Stimulated activated naive CD8-positive, alpha-beta T cell treated with anti-CD3 and anti-CD28 coated beads, Interleukin-15, Interleukin-2, amounts not matched to agents 100 U/mL and 50 U/mL, for 24 hours (primary cell): ENCODE measurements at regions not wholly inside any gene's neighbourhood (a gene's known extent, or its start where the extent isn't known, plus 50 kb on each side); places are given as distances from the start of the nearest gene placed in this dataset.
"Not testable (repeated sequence)": the region's sequence is repeated elsewhere in the genome, so short reads cannot be mapped to it uniquely, and the experiment has no call there.

ENCODE experiments used
- ATAC-seq: fragments of 150-1000 bp; cut with Tn5 transposase; one replicate; pipeline ENCODE4 v1.10.0; 2021
- DNase-seq: peaks from one replicate; pipeline ENCODE4 v3.0.0; 2021

GRCh38 chr13:30520571-30520970 lies 54.8 kb upstream of the HMGB1 start:
- DNase-seq (no peak), ATAC-seq (no peak)

- ATAC-seq (no peak), DNase-seq (no peak)
Measured at GRCh38 chr13:30523211-30523610, 57.5 kb upstream of the HMGB1 start.

GRCh38 chr13:30523817-30524216 lies 58.1 kb upstream of the HMGB1 start:
- ATAC-seq, DNase-seq: not testable (repeated sequence)

DNA sequence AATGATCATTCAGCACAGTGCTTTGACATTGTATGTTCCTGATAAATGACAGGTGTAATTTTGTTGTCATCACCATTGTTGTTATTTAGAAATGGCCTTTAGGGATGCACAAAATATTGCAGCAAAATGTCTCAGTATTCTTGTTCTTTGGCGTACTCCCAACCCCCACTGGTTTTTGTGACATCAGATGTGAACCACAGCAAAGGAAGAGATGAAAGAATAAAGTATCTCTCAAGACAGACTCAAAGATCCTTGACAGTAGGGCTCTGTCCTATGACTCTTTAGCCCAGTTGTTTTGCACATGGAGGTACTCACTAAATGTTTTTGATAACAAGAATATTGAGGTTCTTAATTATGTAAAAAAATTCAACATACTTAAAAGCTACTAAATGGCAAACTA lies 59.5 kb upstream of the HMGB1 start:
- ATAC-seq, DNase-seq: not testable (repeated sequence)

DNA sequence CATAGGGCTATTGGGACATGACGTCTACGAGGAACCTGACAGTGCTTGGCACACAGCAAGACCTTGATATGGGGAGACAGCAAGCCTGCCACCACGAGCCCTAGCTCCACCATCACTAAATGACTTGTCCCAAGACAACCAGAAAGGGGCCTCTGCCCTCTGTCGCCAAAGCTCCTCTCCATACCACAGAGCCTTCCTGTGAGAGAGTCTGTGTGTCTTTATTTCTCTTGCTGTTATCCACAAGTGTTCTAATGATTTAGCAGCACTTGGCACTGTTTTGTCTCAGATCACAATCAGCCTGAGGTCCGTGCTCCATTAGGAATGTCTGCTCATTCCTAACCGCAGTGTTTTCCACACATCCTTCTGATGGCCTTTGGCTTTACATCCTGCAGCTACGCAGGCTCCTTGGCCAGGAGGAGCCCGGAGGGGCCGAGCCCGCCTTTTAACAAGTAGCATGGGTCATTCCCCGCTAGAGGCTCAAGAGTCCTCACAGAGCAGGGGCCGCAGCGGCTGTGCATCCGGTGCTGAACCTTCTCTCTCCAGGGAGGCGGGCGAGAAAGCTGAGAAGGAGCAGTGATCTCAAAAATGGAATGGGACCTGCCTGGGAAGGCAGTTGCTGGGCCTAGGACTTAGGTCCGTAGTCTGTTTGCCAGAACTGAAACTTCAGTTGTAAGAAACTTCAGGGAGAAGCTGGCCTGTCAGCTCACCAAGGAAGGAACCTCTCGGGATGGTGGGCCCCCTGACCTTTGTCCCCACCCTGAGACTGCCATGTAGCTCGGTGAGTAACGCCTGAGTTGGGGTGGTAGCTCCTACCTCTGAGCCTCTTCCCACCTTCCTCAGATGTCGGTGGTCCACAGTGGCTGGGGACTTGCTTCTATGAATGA lies 61.1 kb upstream of the HMGB1 start:
- ATAC-seq: no peak
- DNase-seq: no peak

DNA sequence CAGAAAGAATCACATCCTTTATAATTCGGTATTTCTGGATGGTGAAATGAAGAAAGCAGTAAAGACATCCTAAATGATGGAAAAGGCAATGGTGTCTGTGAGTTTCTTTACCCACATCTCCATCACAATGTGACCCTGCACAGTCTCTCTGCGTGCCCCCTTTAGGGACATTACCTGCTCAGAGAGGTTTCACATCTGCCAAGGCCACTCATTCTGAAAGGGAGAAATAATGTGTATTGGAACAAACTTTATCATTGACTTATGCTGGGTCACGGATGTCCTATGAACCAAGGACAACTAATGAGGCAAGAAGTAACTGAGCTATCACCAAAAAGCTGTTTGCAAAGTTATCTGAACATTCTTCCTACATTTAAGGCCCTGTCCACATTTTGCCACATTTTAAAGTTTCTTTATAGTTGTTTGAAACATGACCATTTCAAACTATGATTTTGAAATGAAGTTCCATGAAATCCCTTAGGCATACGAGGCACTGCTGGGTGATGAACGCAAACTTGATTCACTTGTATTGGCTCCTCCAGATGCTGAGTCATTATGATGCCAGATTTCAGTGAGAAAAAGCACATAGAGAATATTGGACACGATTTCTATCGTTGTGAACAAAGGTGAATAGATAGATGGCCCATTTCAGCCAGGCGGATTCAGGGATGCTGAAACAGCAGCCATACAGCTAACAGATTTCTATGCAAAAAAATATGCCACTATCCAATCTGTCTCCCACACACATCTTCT lies 63.5 kb upstream of the HMGB1 start:
- ATAC-seq (no peak), DNase-seq (no peak)

DNA sequence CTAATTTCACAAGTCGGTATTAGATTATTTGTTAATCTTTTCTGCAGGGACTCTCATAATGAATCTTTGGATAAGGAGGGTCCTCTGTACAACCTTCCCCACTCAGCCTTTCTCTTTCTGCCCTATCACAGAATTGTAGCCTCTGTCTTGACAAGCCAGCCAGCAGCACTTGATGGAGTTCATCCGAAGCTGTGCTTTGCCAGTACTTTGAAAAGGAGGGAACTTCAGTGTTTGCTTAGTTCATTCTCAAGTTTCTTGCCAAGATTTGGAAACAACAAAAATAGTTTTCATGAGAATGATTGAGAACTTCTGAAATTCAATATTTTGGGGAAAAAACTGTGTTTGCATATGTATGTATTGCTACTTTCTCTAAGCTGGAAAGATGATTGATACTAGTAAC lies 69.3 kb upstream of the HMGB1 start:
- no peak for ATAC-seq
- DNase-seq: no peak

GRCh38 chr13:30545320-30545719 lies 72.4 kb upstream of the USPL1 start:
- ATAC-seq: no peak

GRCh38 chr13:30548046-30548445 lies 69.7 kb upstream of the USPL1 start:
- DNase-seq, ATAC-seq: not testable (repeated sequence)

More at GRCh38 chr13:30545320-30545719, 72.4 kb upstream of the USPL1 start:
- DNase-seq: no peak

GRCh38 chr13:30551189-30551588 lies 66.5 kb upstream of the USPL1 start:
- DNase-seq: no peak
- ATAC-seq: no peak

- DNase-seq: no peak
Measured at GRCh38 chr13:30552567-30552966, 65.2 kb upstream of the USPL1 start.

GRCh38 chr13:30559274-30559673 lies 58.4 kb upstream of the USPL1 start:
- DNase-seq: no peak

More at GRCh38 chr13:30552567-30552966, 65.2 kb upstream of the USPL1 start:
- ATAC-seq: no peak

GRCh38 chr13:30560212-30560611 lies 57.5 kb upstream of the USPL1 start:
- ATAC-seq (no peak), DNase-seq (no peak)

More at GRCh38 chr13:30559274-30559673, 58.4 kb upstream of the USPL1 start:
- no peak for ATAC-seq

GRCh38 chr13:30561511-30561910 lies 56.2 kb upstream of the USPL1 start:
- DNase-seq: no peak
- no peak for ATAC-seq

DNA sequence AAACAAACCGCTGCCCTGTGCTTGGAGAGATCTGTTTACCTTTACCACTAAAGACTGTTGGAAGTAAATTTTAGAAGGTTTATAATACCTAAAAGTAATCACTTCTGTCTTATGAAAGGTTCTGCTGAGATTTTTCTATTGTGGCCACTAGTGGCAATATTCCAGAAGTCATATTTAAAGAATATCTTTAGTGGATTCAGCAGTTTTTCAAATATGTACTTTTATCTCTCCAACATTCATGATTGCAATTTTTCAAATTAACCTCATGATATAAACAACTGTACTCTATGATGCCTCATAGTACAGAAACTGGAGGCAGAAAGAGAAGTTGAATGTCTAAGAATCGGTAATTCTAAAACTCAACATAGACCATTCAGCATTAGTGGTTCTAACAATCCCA lies 53.2 kb upstream of the USPL1 start:
- no peak for ATAC-seq

DNA sequence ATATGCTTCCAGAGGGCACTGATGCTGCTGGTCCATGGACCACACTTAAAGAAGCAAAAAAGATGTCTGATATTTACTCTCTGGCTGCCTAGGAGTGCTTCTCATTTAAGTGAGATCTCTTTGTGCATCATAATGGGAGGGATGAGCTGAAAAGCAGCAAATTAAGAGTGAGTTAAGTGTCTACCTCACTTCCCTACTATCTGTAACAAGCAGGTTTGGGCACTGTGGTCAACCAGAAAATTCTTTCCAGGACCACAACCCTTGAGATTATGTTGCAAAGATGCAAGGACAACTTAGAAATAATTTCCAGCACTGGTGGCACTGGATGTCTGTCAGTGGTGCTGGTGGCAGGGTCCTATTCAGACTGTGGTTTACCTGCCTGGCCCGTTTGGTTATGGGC lies 52.1 kb upstream of the USPL1 start:
- ATAC-seq (peak; percentile 52), DNase-seq (no peak)

More for the DNA sequence above, 53.2 kb upstream of the USPL1 start:
- DNase-seq: no peak

DNA sequence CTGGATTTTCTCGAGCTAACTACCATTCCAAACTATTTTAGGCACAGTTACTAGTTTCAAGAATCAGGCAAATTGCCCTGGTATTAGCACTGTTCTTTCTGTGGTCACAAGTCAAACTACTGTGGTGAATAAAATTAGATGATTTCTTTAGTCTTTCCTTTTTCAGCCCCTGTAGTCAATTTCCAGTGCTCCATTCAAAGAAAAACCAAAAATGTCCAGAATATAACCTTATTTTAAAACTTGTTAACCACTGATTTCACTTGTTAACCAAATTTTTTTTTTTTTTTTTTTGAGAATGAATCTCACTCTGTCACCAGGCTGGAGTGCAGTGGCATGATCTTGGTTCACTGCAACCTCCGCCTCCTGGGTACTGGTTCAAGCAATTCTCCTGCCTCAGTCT lies 50.6 kb upstream of the USPL1 start:
- ATAC-seq: no peak
- DNase-seq: no peak
